Astrocyte (in vitro differentiated cells and primary cell): ENCODE measurements at regions not wholly inside any gene's neighbourhood (a gene's known extent, or its start where the extent isn't known, plus 50 kb on each side); places are given as distances from the start of the nearest gene placed in this dataset.

Experiments
- DNase-seq: peaks from one replicate; pipeline ENCODE4 v3.0.0-alpha.2; 2010; ENCODE audit warnings: low read depth
- FAIRE-seq: peaks from 2 replicates; lab custom pipeline; 2011; peaks lifted over from hg19 to GRCh38; lab: Jason Lieb, UNC
- H2AFZ ChIP-seq: 2 replicates; pipeline ENCODE4 v1.6.0; 2012; ENCODE audit warnings: low read depth, low read length, inconsistent platforms
- H3K27ac ChIP-seq: 2 replicates; pipeline ENCODE4 v1.5.1; 2011; ENCODE audit warnings: low read depth, low read length, inconsistent platforms
- H3K27me3 ChIP-seq: 2 replicates; pipeline ENCODE4 v1.6.0; 2011; ENCODE audit warnings: low read length, inconsistent platforms; ENCODE audit not compliant: insufficient read depth
- H3K36me3 ChIP-seq: 2 replicates; pipeline ENCODE4 v1.5.1; 2011; ENCODE audit warnings: low read length, inconsistent platforms; ENCODE audit not compliant: insufficient read depth
- H3K4me1 ChIP-seq: 2 replicates; pipeline ENCODE4 v1.5.1; 2011; ENCODE audit warnings: low read length, inconsistent platforms; ENCODE audit not compliant: insufficient read depth
- H3K4me2 ChIP-seq: 2 replicates; pipeline ENCODE4 v1.6.0; 2012; ENCODE audit warnings: low read length, inconsistent platforms
- H3K4me3 ChIP-seq: 2 replicates; pipeline ENCODE4 v1.5.1; 2011; ENCODE audit warnings: low read depth, mild to moderate bottlenecking, low read length, inconsistent platforms; ENCODE audit not compliant: insufficient read depth
- H3K79me2 ChIP-seq: 2 replicates; pipeline ENCODE4 v1.6.0; 2012; ENCODE audit warnings: mild to moderate bottlenecking, low read length, inconsistent platforms; ENCODE audit not compliant: insufficient read depth
- H3K9ac ChIP-seq: 2 replicates; pipeline ENCODE4 v1.6.0; 2012; ENCODE audit warnings: mild to moderate bottlenecking, low read length, inconsistent platforms
- H3K9me3 ChIP-seq: 2 replicates; pipeline ENCODE4 v1.5.1; 2012; ENCODE audit warnings: low read depth, mild to moderate bottlenecking, low read length, inconsistent platforms; ENCODE audit not compliant: insufficient read depth
- H4K20me1 ChIP-seq: 2 replicates; pipeline ENCODE4 v1.6.0; 2012; ENCODE audit warnings: low read length, inconsistent platforms; ENCODE audit not compliant: insufficient read depth
- H3K27ac Mint-ChIP-seq: one replicate; pipeline ENCODE4 v1.8.0; 2021; ENCODE audit warnings: mild to moderate bottlenecking, mixed read lengths; ENCODE audit not compliant: unreplicated experiment
- H3K27me3 Mint-ChIP-seq: one replicate; pipeline ENCODE4 v1.8.0; 2021; ENCODE audit warnings: low read depth, mixed read lengths; ENCODE audit not compliant: unreplicated experiment
- H3K36me3 Mint-ChIP-seq: one replicate; pipeline ENCODE4 v1.8.0; 2021; ENCODE audit warnings: low read depth, mixed read lengths; ENCODE audit not compliant: unreplicated experiment
- H3K4me1 Mint-ChIP-seq: one replicate; pipeline ENCODE4 v1.8.0; 2021; ENCODE audit warnings: low read depth, mixed read lengths; ENCODE audit not compliant: unreplicated experiment
- H3K4me3 Mint-ChIP-seq: one replicate; pipeline ENCODE4 v1.8.0; 2021; ENCODE audit warnings: mild to moderate bottlenecking, moderate library complexity, mixed read lengths; ENCODE audit not compliant: unreplicated experiment
- H3K9me3 Mint-ChIP-seq: one replicate; pipeline ENCODE4 v1.8.0; 2021; ENCODE audit warnings: mild to moderate bottlenecking, mixed read lengths; ENCODE audit not compliant: unreplicated experiment
- CTCF ChIP-seq: IDR thresholded peaks from 2 replicates; pipeline ENCODE4 v1.5.1; 2011; ENCODE audit warnings: low read depth, mild to moderate bottlenecking, inconsistent platforms, low read length, moderate library complexity; ENCODE audit not compliant: insufficient read depth
- EZH2 ChIP-seq: IDR thresholded peaks from 2 replicates; pipeline ENCODE4 v1.6.1; 2012; ENCODE audit warnings: mild to moderate bottlenecking, low read length, inconsistent platforms; ENCODE audit not compliant: insufficient read depth

GRCh38 chr11:95695181-95695580 is 94.4 kb downstream of the FAM76B start:
- no peaks in the 10 kb centered on the region for H3K9me3 Mint-ChIP-seq
- Histone ChIP-seq H3K4me1 (peaks cover 10% of the 10 kb centered on the region), H3K9me3 (no peaks in the 10 kb centered on the region), H3K4me2 (no peak overlapping the region), H3K36me3 (no peaks in the 10 kb centered on the region), H3K27me3 (no peaks in the 10 kb centered on the region), H2AFZ (no peak overlapping the region), H3K79me2 (no peaks in the 10 kb centered on the region), H3K9ac (no peak overlapping the region), H4K20me1 (no peaks in the 10 kb centered on the region), H3K4me3 (no peak overlapping the region), H3K27ac (no peak overlapping the region)
- peaks cover 12% of the 10 kb centered on the region for H3K4me1 Mint-ChIP-seq
- H3K27ac Mint-ChIP-seq, result no peak overlapping the region
- DNase-seq, result no peak
- no peak for FAIRE-seq
- H3K4me3 Mint-ChIP-seq, result no peak overlapping the region
- no peaks in the 10 kb centered on the region for H3K27me3 Mint-ChIP-seq
- no peaks in the 10 kb centered on the region for H3K36me3 Mint-ChIP-seq
- TF ChIP-seq EZH2, result no peak
- TF ChIP-seq CTCF, result no peak

GRCh38 chr11:95693298-95693697 is 96.3 kb downstream of the FAM76B start:
- H3K9me3 Mint-ChIP-seq, result no peaks in the 10 kb centered on the region

More at GRCh38 chr11:95693298-95693697, 96.3 kb downstream of the FAM76B start:
- no peak overlapping the region for H3K4me3 ChIP-seq
- Mint-ChIP-seq H3K4me3 (no peak overlapping the region), H3K27ac (no peak overlapping the region), H3K36me3 (no peaks in the 10 kb centered on the region), H3K27me3 (no peaks in the 10 kb centered on the region), H3K4me1 (no peaks in the 10 kb centered on the region)
- no peak overlapping the region for H2AFZ ChIP-seq
- DNase-seq (no peak), FAIRE-seq (no peak)
- H3K4me2 ChIP-seq, result no peak overlapping the region
- H3K9ac ChIP-seq, result no peak overlapping the region
- H3K4me1 ChIP-seq, result peaks cover 4% of the 10 kb centered on the region
- H3K27me3 ChIP-seq, result no peaks in the 10 kb centered on the region
- no peaks in the 10 kb centered on the region for H3K9me3 ChIP-seq
- no peaks in the 10 kb centered on the region for H3K36me3 ChIP-seq
- TF ChIP-seq CTCF, result no peak
- no peak for TF ChIP-seq EZH2
- H3K27ac ChIP-seq, result no peak overlapping the region
- H4K20me1 ChIP-seq, result no peaks in the 10 kb centered on the region
- H3K79me2 ChIP-seq, result no peaks in the 10 kb centered on the region
